PC-9 (cell line): ENCODE measurements at regions not wholly inside any gene's neighbourhood (a gene's known extent, or its start where the extent isn't known, plus 50 kb on each side); places are given as distances from the start of the nearest gene placed in this dataset.
A peak's percentile ranks its signal among the peaks of the same experiment; 100 is the strongest.

Experiments used
- BruUV-seq: library from RNA; stranded (reverse); fragments of 400-500 nt; replicated peaks from 2 replicates; lab custom pipeline; 2021; lab: Mats Ljungman, UMichigan
- CTCF ChIA-PET: fragments of 300-600 bp; sonication (Branson Sonifier 250); formaldehyde crosslinking; loops from one replicate; lab custom pipeline; 2022; ENCODE audit warnings: antibody characterized with exemption; lab: Charles Lee
- POLR2A ChIA-PET: fragments of 300-600 bp; sonication (Branson Sonifier 250); formaldehyde crosslinking; loops from one replicate; lab custom pipeline; 2022; ENCODE audit warnings: antibody characterized with exemption; ENCODE audit not compliant: unreplicated experiment; lab: Charles Lee
- DNase-seq, 2 experiments: peaks; one replicate each; pipeline versions ENCODE4 v3.0.0 to v3.0.0-alpha.2; 2015 to 2022; ENCODE audit warnings: mixed read lengths in 1 of 2
- H2AFZ ChIP-seq: fragments of 200-600 bp; sonication (generic); 2 replicates; pipeline ENCODE4 v1.8.1; 2017; ENCODE audit warnings: antibody characterized with exemption
- H3F3A ChIP-seq: fragments of 200-600 bp; sonication (generic); 2 replicates; pipeline ENCODE4 v1.8.1; 2017; ENCODE audit warnings: antibody characterized with exemption, mild to moderate bottlenecking, low read depth; ENCODE audit not compliant: insufficient read depth
- H3K27ac ChIP-seq: fragments of 200-600 bp; sonication (generic); 2 replicates; pipeline ENCODE4 v1.6.1; 2016; ENCODE audit warnings: mixed run types
- H3K27me3 ChIP-seq: fragments of 200-600 bp; sonication (generic); 2 replicates; pipeline ENCODE4 v1.6.1; 2016; ENCODE audit warnings: low read depth, mixed run types; ENCODE audit not compliant: insufficient read depth
- H3K36me3 ChIP-seq: fragments of 200-600 bp; sonication (generic); 2 replicates; pipeline ENCODE4 v1.6.1; 2016; ENCODE audit warnings: low read depth, mixed run types
- H3K4me1 ChIP-seq: fragments of 200-600 bp; sonication (generic); replicated peaks from 2 replicates; pipeline ENCODE4 v1.6.1; 2016; ENCODE audit warnings: mixed run types; ENCODE audit not compliant: insufficient read depth
- H3K4me2 ChIP-seq: fragments of 200-600 bp; sonication (generic); 2 replicates; pipeline ENCODE4 v1.6.1; 2017; ENCODE audit warnings: mixed run types
- H3K4me3 ChIP-seq: fragments of 200-600 bp; sonication (generic); 2 replicates; pipeline ENCODE4 v1.6.1; 2016; ENCODE audit warnings: mixed run types
- H3K79me2 ChIP-seq: fragments of 200-600 bp; sonication (generic); 2 replicates; pipeline ENCODE4 v1.6.1; 2017; ENCODE audit warnings: low read depth, mixed run types
- H3K9me2 ChIP-seq: fragments of 200-600 bp; sonication (generic); 2 replicates; pipeline ENCODE4 v1.8.1; 2017; ENCODE audit warnings: mild to moderate bottlenecking; ENCODE audit not compliant: insufficient read depth
- H3K9me3 ChIP-seq: fragments of 200-600 bp; sonication (generic); 2 replicates; pipeline ENCODE4 v1.8.1; 2016; ENCODE audit warnings: low read depth; ENCODE audit not compliant: insufficient read depth
- H4K20me1 ChIP-seq: fragments of 200-600 bp; sonication (generic); 2 replicates; pipeline ENCODE4 v1.8.1; 2017; ENCODE audit not compliant: insufficient read depth
- EZH2 ChIP-seq: fragments of 200-600 bp; sonication (generic); IDR thresholded peaks from 2 replicates; pipeline ENCODE4 v1.8.0; 2017; ENCODE audit warnings: antibody characterized with exemption, low read depth
- intact Hi-C: fragments of 100-400 bp; cut with micrococcal nuclease; formaldehyde crosslinking; loops from one replicate; pipeline ENCODE4 v1.10.0; 2022; ENCODE audit not compliant: unreplicated experiment
- TF ChIP-seq, protein P1 (sequence below): fragments of 200-600 bp; sonication (generic); conservative IDR thresholded peaks from 2 replicates; pipeline ENCODE4 v1.6.1; 2017; ENCODE audit warnings: mixed run types, antibody characterized with exemption, mild to moderate bottlenecking, moderate library complexity

DNA sequence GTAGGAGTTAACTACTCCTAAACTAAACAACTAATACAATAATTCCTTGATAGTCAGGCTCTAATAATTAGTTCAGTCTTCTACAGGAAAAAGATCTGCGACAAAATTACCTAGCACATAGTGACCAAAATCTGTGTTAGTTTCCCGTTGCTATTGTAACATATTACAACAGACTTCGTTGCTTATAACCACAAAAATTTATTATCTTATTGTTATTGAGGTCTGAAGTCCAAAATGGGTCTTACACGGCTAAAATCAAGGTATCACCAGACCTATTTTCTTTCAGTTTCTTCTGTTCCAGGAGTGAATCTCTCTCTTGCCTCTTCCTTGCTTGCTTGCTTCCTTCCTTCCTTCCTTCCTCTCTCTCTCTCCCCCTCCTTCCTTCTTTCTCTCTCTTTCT, 993.6 kb upstream of the SPRY2 start:
- POLR2A ChIA-PET, result no interaction called here
- no TSS peak for BruUV-seq

DNA sequence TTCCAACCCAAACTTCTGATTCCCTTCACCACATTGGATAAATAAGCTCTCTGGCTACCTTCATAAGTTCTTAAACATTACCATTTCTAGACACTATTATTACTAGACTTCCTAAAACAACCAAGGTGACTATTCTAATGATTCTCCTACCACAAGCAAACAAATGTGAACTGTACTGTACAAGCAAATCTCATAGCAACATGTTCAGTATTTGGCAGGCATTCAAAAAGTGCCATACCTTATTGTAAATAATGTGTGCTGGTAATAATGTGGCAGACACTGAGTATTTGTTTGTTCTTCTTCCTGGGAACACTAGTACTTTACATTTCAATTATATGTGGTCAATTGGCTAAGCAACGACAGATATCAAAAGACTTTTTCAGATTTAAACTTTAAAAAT, 986.0 kb upstream of the SPRY2 start:
- Histone ChIP-seq H3K9me3 (no peaks in the 10 kb centered on the region), H4K20me1 (no peaks in the 10 kb centered on the region), H3K36me3 (no peaks in the 10 kb centered on the region), H3K27ac (no peak overlapping the region), H3K4me3 (no peak overlapping the region), H3F3A (no peaks in the 10 kb centered on the region), H3K27me3 (no peaks in the 10 kb centered on the region), H3K79me2 (no peaks in the 10 kb centered on the region), H3K9me2 (no peaks in the 10 kb centered on the region), H3K4me2 (no peak overlapping the region), H3K4me1 (no peaks in the 10 kb centered on the region), H2AFZ (no peak overlapping the region)
- BruUV-seq, result no TSS peak
- no peak for TF ChIP-seq EZH2
- TF ChIP-seq, protein P1, sequence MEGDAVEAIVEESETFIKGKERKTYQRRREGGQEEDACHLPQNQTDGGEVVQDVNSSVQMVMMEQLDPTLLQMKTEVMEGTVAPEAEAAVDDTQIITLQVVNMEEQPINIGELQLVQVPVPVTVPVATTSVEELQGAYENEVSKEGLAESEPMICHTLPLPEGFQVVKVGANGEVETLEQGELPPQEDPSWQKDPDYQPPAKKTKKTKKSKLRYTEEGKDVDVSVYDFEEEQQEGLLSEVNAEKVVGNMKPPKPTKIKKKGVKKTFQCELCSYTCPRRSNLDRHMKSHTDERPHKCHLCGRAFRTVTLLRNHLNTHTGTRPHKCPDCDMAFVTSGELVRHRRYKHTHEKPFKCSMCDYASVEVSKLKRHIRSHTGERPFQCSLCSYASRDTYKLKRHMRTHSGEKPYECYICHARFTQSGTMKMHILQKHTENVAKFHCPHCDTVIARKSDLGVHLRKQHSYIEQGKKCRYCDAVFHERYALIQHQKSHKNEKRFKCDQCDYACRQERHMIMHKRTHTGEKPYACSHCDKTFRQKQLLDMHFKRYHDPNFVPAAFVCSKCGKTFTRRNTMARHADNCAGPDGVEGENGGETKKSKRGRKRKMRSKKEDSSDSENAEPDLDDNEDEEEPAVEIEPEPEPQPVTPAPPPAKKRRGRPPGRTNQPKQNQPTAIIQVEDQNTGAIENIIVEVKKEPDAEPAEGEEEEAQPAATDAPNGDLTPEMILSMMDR, result no peak
- CTCF ChIA-PET, result no interaction called here
- POLR2A ChIA-PET, result no interaction called here
- DNase-seq, result no peak
- intact Hi-C loops, result no loop called here

More for the DNA sequence above, 993.6 kb upstream of the SPRY2 start:
- H3F3A ChIP-seq, result no peaks in the 10 kb centered on the region
- no peak overlapping the region for H3K4me2 ChIP-seq
- no peak for TF ChIP-seq EZH2
- TF ChIP-seq, protein P1, result no peak
- H3K9me3 ChIP-seq, result no peaks in the 10 kb centered on the region
- no peaks in the 10 kb centered on the region for H4K20me1 ChIP-seq
- no peaks in the 10 kb centered on the region for H3K36me3 ChIP-seq
- peak overlapping the region; percentile 39; the same call in 1 of the 2 replicates for H2AFZ ChIP-seq
- no peaks in the 10 kb centered on the region for H3K27me3 ChIP-seq
- no peaks in the 10 kb centered on the region for H3K79me2 ChIP-seq
- no peak overlapping the region for H3K4me3 ChIP-seq
- no peak overlapping the region for H3K27ac ChIP-seq
- DNase-seq, result no peak
- H3K9me2 ChIP-seq, result no peaks in the 10 kb centered on the region
- intact Hi-C loops, result no loop called here
- H3K4me1 ChIP-seq, result no peaks in the 10 kb centered on the region
- CTCF ChIA-PET, result no interaction called here

DNA sequence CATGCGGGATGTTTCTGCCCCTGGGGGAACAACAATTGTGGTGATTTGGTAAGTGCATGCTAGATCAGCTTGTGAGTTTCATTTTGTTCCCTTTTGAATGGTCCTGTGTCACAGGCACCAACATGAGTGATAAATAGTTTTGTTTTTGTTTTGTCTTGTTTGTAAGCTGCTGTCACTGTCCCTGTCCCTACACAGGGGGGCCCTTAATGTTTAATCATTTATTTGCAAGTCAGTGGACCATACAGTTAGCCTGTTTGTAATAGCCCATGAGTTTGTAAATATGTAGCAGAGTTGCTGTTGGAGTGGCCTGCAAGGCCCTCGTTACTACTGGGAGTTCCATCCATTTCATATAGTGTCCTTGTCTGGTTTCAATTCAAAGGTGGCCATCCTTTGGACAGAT, 979.6 kb upstream of the SPRY2 start:
- Histone ChIP-seq H3K4me3 (no peak overlapping the region), H3F3A (no peaks in the 10 kb centered on the region), H3K36me3 (no peaks in the 10 kb centered on the region), H3K4me2 (no peak overlapping the region), H3K9me3 (no peaks in the 10 kb centered on the region), H3K4me1 (no peaks in the 10 kb centered on the region), H3K27ac (no peak overlapping the region), H4K20me1 (no peaks in the 10 kb centered on the region), H3K27me3 (no peaks in the 10 kb centered on the region), H3K79me2 (no peaks in the 10 kb centered on the region), H3K9me2 (no peaks in the 10 kb centered on the region), H2AFZ (no peak overlapping the region)
- intact Hi-C loops, result no loop called here
- DNase-seq, result no peak
- no TSS peak for BruUV-seq
- CTCF ChIA-PET, result no interaction called here
- no peak for TF ChIP-seq EZH2
- TF ChIP-seq, protein P1, result no peak
- POLR2A ChIA-PET, result no interaction called here
